H1 (cell line): ENCODE measurements at regions not wholly inside any gene's neighbourhood (a gene's known extent, or its start where the extent isn't known, plus 50 kb on each side); places are given as distances from the start of the nearest gene placed in this dataset.

ENCODE experiments used
- BCL11A ChIP-seq, 2 experiments: IDR thresholded peaks; one replicate each; pipeline ENCODE4 v1.6.1; 2011; ENCODE audit warnings: low read depth in 2 of 2, low read length in 2 of 2, mild to moderate bottlenecking in 2 of 2
- CHD1 ChIP-seq: IDR thresholded peaks from 2 replicates; pipeline ENCODE4 v1.6.1; 2012; ENCODE audit warnings: low read depth, low read length, improper control_type of control experiment
- CHD7 ChIP-seq: fragments of 300-600 bp; sonication (generic); IDR thresholded peaks from 2 replicates; pipeline ENCODE4 v1.7.1; 2012; ENCODE audit warnings: low read length, moderate library complexity, mild to moderate bottlenecking, inconsistent platforms; ENCODE audit not compliant: insufficient replicate concordance
- FOSL1 ChIP-seq: IDR thresholded peaks from 2 replicates; pipeline ENCODE4 v1.6.1; 2011; ENCODE audit warnings: mild to moderate bottlenecking, low read depth, low read length, moderate library complexity; ENCODE audit not compliant: insufficient read depth
- KDM1A ChIP-seq: fragments of 200-600, 300-600 bp; sonication (generic); IDR thresholded peaks from 2 replicates; pipeline ENCODE4 v1.7.1; 2016; ENCODE audit warnings: mild to moderate bottlenecking, low read length, borderline replicate concordance
- TAF1 ChIP-seq: IDR thresholded peaks from 2 replicates; pipeline ENCODE4 v1.6.1; 2011; ENCODE audit warnings: mild to moderate bottlenecking, low read depth, low read length

GRCh38 chr3:31421314-31422048 lies 111.2 kb upstream of the STT3B start (continued):
- TF ChIP-seq CHD7 (no peak), KDM1A (no peak), BCL11A (IDR thresholded peaks at IDR 0.05; ENCODE audit: low read depth in 2 of 2, low read length in 2 of 2) (no peak), FOSL1 (no peak), TAF1 (no peak), CHD1 (no peak)
